ENCODE measurements at regions not wholly inside any gene's neighbourhood (a gene's known extent, or its start where the extent isn't known, plus 50 kb on each side); places are given as distances from the start of the nearest gene placed in this dataset.
"Not testable (repeated sequence)": the region's sequence is repeated elsewhere in the genome, so short reads cannot be mapped to it uniquely, and the experiment has no call there.

DNA sequence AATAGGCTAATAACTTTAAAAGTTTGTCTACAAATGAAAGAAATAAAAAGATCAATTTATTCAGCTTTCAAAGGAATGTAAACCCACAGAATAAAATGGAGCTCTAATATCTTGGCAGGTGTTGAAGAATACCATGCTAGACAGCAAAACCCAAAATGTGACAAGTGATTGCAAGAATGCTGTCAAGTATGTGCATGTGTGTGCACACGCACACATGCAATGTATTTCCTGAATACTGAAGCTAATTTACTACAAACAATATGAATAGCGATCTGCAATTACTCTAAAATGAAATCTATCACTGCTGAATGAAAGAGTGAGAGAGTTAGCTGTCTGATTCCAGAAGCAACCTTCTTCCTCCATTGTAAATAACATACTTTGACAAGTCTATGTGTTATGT, 179.2 kb upstream of the HSF2 start:
- DNase-seq, result no peak

DNA sequence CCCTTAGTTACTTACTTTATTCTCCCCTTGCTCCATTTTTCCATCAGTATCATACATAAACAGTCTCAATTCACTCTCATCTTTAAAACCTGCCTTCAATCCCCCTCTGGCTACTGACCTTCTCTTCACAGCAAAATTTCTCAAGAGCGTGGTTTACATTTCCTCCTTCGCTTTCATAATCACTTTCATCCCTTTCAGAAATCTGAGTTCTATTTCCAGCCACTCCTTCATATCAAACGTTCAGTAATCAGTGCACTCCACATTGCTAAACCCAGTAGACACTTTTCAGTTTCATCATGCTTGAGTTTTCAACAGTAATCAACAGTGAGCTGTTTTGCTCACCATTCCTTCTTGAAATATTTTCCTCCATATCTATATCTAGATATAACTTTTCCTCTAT, 176.7 kb upstream of the HSF2 start:
- DNase-seq, result no peak

DNA sequence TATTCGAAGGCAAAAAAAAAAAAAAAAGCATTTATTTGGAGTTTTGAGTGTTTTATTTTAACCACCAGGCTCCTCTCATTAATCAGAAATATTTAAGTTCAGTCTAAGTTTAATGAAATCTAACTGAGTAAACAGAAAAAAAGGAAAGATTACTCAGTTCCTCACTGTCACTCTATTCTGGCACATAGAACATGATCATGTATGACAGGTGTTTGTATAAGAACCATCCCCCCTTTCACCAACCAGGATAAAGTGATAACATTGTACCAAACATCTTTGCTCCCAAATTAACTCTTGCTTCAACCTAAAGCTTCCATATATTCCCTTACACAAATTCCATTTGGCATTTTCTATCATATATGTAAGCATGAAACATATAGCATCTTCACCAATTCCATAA, 176.2 kb upstream of the HSF2 start:
- DNase-seq, result no peak

DNA sequence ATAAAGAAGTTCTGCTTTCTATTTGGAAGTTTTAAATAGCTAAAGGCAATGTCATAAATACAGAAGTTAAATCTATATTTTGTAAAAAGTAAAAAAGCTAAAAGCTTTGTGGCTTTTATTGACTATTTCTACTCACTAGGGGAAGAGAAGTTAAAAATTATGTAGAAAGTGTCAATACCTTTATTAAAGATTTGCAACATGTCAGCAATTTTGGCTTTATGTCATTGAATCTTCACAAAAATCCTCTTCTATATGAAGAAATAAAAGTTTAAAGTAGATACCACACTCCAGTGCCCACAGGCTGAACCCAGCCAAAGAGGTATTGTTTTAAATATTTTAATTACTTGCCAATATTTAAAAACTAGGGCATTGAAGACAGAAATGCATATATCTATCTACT, 160.6 kb upstream of the HSF2 start:
- no peak for DNase-seq

DNA sequence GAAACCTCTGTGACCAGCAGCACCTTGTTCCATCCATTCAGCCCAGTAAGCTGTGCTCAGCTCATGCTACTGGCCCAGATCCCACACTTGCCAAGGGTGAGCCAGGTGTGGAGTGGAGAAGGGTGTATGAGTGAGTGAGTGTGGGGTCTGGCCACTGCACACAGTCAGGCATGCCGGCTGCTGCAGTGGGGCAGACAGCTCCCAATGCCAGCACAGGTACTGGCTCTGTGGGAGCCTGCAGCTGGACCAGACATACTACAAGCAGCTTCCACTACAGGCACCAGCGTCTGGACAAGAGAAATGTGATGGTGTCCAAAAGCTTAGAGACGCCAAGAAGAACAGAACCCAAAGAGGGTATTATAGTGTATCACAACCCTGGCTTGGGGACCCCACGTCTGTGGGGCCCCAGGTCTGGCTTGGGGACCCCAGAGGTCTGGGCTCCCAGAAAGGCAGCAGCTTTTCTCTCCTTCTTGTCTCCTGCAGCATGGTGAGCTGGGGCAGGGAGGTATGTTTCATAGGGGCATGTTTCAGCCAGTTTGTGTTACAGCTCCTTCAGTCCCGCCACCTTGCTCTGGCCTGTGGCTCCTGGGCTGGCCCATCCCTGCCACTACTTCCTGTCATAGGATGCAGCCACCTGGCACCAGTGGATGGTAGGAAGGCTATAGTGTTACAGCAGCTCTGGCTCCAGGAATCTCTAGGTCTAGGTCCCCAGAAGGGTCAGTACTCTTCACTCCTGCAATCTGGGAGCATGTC, 152.4 kb upstream of the HSF2 start:
- no peak for DNase-seq

DNA sequence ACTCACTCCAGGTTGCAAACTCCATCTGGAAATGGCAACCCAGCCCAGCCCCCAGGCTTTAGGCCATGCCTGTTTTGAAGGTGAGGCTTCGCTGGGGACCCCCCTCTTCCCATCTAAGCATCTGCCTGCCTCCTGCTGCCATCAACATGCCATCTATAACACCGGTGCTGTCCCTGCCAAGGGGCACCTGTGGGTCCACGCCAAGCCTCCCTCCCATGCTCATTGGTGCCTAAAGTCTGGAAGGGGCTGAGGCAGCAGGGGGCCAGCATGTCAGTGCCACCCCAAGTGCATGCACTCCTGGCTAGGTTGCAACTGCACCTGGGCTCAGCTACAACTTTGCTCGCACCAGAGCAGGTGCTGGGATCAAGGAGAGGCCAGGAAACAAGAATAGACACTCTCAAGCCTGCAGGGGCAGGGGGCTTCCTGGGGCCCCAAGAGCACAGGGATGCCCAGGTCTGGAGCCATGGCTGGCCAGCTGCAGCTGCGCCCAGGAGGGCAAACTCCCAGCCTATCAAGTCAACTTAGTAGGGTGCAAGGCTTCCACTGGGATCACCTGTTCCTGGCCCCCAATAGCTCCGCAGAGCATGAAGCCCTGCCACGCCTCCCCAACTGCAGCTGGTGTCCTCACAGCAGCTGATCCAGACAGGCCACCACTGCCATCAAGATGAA, 151.3 kb upstream of the HSF2 start:
- DNase-seq, result no peak

DNA sequence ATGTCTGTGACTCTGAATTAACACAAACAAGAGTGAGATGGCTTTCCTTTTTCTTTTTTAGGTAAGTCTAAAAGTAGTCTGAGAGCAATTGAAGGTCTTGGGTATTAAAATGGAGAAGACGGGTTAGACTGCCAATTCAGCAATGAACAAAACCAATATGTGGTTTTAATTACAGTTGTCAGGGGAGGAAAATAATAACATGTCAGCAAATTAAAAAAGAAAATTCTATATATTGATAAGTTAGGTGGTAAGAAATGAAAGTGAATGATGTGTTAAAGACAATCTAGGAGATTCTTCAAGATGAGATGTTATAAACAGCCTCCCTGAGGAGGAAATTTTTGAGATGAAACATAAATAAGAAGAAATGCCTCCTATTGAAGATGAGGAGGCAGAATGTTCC, 150.6 kb upstream of the HSF2 start:
- no peak for DNase-seq

DNA sequence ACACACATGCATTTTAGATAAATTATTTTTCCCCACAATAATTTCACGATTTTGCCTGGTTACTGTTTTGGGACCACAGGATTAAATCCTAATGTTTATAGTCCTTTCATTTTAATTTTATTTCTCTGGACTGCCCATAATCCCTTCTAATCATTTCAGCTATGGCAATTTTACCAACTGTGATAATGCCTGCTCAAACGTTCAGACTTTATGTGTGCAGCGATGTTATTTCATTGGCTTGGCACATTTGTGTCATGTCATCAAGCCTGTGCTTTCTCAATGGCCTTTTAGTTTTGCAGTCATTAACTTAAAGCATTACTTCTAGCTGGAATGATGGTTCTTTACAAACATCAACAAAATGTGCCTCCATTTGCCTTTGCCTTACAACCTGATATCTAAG, 140.6 kb upstream of the HSF2 start:
- DNase-seq, result no peak

DNA sequence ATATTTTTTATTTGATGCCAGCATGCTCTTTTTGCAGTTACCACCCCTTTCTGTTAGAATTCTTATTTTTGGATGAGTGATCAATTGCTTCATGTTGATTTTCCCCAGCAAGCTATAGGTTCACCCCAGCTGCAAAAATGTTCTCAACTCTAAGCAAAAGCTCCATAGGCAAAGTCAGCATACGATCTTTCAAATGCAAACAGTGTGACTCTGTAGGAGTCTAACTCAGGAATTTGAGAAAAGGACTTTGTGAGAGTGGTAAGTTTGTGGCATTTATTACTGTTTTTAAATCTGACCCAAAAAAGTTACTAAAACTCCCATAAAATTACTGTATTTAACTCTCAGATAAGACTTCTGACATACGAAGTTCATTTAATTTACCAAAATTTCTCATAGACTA, 134.9 kb upstream of the HSF2 start:
- no peak for DNase-seq

DNA sequence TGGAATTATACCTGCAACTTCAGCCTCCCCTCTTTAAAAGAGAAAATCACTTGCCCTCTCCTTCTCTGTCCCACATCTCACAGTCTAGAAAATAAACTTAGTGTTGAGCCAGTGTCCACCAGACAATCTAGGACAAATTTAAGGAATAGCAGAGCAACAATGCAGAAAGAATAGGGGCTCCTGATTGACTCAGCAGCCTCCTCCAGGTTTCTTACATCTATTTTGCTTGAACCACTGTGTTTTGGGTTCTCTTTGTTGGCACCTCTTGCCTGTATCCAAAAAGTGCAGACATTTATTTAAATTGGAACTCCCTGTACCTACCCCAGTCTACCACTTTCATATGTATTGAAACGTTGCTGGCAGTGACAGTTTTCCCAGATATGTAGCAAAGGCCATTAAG, 133.7 kb upstream of the HSF2 start:
- DNase-seq, result no peak

DNA sequence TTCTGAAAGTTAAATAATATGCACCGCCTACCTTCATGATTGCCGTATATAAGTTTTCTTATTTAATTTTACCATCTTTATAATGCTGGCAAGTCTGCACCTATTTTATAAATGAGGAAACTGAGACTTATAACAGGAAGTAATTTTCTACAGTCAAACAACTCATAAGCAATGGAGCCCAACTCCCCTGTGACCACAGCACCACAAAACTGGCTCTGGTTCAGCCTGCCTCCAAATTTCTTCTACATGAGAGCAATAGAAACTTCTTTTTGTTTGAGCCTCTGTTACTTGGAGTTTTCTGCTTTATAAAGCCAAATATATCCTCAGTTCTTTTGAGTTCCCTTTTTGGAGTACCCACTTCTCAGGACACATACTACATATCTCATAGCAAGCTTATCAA, 131.1 kb upstream of the HSF2 start:
- no peak for DNase-seq

DNA sequence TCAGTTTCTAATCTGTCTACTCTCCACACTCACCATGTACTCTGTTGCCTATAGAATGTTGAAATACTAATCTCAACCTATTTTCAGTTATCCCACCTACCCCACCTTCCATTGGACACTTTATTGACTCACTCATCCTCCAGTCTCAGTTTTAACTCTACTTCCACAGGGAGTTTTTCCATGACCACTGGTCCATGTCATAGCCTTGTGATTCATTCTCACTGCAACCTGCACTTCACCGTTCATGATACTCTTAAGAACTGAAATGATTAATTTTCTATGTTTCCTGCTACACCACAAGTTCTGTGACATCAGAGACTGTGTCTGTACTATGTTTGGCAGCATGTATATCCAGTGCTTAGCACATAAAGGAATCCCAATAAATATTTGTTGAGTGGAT, 122.8 kb upstream of the HSF2 start:
- no peak for DNase-seq

DNA sequence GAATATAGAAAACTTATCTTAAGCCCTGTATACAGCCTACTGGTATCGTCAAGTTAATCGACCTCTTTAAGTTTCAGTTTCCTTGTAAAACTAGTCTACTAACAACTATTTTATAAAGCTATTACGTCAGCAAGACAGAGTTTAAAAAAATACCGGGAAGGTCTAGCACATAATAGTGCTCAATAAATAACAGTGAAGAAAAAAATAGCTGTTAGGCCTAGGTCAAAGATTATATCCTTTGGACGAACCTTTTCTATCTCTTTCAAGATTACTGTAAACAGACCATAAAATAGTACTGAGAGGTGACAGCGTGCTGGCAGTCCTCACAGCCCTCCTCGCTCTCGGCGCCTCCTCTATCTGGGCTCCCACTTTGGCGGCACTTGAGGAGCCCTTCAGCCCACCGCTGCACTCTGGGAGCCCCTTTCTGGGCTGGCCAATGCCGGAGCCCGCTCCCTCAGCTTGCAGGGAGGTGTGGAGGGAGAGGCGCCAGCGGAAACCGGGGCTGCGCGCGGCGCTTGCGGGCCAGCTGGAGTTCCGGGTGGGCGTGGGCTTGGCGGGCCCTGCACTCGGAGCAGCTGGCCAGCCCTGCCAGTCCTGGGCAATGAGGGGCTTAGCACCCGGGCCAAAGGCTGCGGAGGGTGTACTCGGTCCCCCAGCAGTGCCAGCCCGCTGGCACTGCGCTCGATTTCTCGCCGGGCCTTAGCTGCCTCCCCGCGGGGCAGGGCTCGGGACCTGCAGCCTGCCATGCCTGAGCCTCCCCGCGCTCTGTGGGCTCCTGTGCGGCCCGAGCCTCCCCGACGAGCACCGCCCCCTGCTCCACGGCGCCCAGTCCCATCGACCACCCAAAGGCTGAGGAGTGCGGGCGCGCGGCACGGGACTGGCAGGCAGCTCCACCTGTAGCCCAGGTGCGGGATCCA, 119.1 kb upstream of the HSF2 start:
- DNase-seq, result not testable (repeated sequence)

DNA sequence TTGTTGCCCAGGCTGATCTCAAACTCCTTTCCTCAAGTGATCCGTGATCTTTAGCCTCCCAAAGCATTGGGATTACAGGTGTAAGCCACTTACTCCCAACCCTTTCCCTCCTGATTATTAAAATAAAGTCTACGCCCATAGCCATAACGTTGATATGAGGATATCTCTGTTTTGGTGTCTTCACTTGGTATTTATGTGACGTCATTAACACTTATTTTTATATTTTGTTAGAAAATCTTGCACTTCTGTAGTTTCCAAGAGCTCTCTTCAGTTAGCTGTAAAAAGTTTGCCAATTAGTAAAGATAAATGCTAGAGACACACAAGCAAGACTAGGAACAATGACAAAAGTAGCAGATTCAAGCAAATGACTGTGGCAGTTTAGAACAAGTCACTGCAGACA, 115.6 kb upstream of the HSF2 start:
- DNase-seq, result no peak

DNA sequence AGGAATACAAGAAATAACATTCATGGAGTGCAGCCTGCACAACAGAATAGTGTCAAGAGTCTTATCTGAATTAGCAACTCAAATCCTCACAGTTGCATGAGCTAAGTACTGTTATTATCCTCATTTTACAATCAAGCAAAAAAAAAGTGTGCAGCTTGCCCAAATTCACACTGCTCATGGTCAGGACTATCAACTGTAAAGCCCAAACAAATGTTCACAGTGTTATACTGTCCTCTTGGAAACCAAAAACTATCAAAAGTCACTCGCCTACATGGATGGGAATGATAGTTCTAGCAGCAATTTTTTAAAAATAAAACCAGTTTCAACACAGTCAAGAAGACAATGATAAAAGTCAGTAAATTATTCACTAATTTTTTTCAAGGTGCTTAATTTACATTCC, 114.6 kb upstream of the HSF2 start:
- no peak for DNase-seq

DNA sequence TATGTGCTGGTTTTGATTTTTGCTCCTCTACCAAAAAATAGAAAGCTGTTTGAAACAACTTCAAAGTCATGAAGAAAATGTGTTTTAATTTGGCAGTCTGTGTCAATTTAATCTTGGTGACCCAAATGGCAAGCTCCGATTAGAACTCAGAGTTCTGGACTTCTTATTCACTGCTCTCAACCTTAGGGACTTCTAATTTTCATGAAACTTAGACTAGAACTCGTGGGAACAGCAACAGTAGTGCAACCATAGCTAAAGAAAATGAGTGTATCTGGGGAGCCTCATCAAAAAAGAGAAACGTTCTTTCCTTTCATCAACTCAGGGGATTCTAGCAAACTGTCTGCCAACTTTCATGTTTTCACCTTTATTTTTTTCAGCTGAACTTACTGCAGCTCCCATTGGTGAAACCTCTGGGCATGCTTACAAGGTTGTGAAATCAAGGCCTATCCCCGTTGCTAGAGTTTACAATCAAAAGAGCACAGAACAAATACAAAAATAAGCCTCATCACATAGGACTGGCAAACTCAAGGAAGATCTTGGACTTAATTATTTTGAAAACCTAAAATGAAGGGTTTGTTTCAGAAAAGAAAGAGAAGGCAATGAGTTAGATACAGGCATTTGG, 114.0 kb upstream of the HSF2 start:
- DNase-seq, result no peak

DNA sequence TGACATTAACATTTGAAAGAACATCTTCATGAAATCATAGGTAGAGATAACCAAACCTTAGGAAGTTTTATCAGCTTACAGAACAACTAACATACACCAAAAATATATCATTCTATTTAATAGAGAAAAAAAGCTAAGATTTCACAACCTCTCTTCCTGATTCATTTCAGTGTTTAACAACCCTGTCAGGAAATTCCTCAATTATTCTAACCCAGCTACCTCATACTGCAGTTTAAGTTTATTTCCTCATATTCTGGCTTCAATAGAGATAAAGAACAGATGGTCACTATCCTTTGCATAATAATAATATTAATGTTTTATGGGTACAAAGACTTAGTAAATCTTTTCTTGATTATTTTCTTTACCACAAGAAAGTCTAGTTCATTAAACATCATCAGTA, 112.9 kb upstream of the HSF2 start:
- DNase-seq, result no peak

DNA sequence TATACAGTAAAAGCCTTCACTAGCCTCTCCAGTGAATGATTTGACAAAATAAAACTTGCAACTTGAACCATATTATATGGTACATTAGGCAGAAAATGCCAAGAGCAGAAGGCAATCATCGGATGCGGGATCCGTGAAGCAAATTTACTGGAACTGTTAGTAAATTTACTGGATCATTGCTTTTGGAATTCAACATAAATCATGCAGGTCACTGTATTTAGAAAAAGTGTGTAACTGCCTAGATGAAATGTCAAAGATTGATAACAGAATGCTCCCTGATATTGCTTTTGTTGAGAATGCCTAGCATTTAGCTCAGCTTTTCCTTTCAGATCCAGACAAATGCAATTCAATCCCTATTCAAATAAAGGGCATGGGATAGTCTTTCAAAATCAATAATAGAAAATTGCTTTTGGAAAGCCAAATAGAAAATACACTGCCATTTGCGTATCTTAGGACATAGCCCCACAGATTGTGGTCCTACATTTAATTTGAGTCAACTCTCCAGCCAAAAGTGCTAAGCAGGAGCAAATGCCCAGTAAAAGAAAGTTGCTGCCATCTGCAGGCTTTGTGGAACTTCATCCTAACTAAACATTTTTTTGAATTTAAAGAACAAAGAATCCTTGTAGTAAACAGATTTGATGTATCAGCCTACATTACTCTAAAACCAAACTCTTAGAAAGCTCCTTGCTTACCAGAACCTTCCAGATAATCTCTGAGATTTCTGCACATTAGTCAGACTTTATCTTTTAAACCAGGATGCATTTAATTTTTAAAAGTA, 109.5 kb upstream of the HSF2 start:
- no peak for DNase-seq

DNA sequence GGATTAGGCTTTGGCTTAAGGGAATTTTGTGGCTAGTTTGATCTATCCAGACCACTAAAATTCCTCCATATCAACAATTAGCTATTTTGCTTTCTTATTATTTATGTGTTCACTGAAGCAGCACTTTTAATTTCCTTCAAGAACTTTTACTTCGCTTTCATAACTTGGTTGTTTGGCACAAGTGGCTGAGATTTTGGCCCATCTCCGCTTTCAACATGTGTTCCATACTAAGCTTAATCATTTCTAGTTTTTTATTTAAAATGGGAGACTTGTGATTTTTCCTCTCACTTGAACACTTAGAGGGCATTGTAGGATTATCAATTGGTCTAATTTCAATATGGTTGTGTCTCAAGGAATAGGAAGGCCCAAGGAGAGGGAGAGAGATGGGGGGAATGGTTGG, 102.4 kb upstream of the HSF2 start:
- DNase-seq, result no peak

DNA sequence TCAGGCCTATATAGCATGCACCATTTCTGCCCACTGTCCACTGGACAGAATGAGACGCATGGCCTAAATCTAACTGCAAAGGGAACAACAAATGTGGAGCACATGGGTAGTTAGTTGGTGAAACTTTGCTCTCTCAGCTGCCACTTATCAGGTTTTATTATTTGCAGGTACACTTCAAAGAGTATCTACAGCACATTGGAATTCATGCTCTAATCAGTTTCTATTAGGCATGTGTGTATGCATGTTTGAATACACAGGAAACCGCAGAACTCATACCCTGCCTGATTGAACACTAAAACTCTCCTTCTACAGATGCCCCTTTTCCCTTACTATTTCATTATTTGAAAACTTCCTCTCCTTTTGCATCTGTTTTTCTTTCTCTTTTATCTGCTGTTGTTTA, 97.4 kb upstream of the HSF2 start:
- no peak for DNase-seq

DNA sequence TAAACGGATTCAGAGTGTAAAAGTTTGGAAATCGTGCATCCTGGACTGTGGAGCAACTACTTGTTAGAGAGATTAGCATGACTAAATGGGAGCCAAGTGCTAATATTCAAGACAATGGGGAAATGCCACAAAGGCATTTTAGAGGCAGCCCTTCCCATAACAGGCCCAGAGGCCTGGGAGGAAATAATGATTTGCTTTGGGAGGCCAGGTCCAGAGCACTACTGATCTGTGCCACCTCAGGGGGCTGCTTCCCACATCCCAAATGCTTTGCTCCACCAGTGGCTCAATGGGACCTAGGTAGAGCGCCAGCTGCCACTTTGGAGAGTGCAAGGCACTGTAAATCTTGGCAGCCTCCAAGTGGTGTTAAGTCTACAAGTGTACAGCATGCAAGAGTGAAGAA, 91.9 kb upstream of the HSF2 start:
- no peak for DNase-seq

DNA sequence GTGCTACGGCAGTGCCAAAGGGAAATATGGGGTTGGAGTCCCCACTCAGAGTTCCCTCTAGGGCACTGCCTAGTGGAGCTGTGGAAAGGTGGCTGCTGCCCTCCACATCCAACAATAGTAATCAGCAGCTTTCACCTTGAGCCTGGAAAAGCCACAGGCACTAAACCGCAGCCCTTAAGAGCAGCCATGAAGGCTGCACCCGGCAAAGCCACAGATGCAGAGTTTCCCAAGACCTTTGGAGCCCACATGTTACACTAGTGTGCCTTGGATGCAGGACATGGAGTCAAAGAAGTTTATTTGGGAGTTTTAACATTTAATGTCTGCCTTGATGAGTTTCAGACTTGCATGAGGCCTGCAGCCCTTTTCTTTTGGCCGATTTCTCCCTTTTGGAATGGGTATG, 91.4 kb upstream of the HSF2 start:
- no peak for DNase-seq

DNA sequence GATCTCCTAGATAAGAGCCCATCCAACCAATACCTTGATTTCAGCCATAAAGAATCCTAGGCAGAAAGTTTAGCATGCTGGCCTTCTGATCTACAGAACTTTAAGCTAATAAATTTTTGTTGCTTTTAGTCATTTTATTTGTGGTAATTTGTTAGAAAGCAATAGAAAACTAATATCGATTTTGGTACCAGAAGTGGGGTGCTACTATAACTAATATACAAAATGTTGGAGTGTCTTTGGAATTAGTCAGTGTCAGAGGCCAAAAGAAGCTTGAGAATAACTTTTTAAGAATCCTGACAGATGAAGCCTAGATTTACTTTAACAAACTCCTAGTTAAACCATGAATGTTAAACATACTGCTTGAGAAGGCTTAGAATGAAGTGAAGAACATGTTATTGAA, 83.6 kb upstream of the HSF2 start:
- no peak for DNase-seq

All from NCI-H524 treated with DMSO at 0.1 percent for 48 hours (cell line).